H9 (cell line): ENCODE measurements at regions not wholly inside any gene's neighbourhood (a gene's known extent, or its start where the extent isn't known, plus 50 kb on each side); places are given as distances from the start of the nearest gene placed in this dataset.

Source experiments
- DNase-seq: peaks from one replicate; pipeline ENCODE4 v3.0.0-alpha.2; 2017
- H2AFZ ChIP-seq: one replicate; pipeline ENCODE4 v1.6.1; 2013; ENCODE audit warnings: mild to moderate bottlenecking, low read length, control low read depth, moderate library complexity
- H2AK5ac ChIP-seq: 2 replicates; pipeline ENCODE4 v1.6.1; 2013; ENCODE audit warnings: low read length, control low read depth, mixed read lengths; ENCODE audit not compliant: insufficient read length
- H2BK120ac ChIP-seq: one replicate; pipeline ENCODE4 v1.6.1; 2013; ENCODE audit warnings: low read depth, mild to moderate bottlenecking, low read length, control low read depth, inconsistent platforms; ENCODE audit not compliant: poor library complexity, severe bottlenecking
- H2BK12ac ChIP-seq: 2 replicates; pipeline ENCODE4 v1.6.1; 2013; ENCODE audit warnings: low read length, control low read depth, mixed read lengths, low read depth; ENCODE audit not compliant: insufficient read length
- H2BK15ac ChIP-seq: 2 replicates; pipeline ENCODE4 v1.6.1; 2013; ENCODE audit warnings: low read depth, low read length, control low read depth
- H2BK20ac ChIP-seq: one replicate; pipeline ENCODE4 v1.6.1; 2013; ENCODE audit warnings: low read depth, mild to moderate bottlenecking, low read length, control low read depth, inconsistent platforms; ENCODE audit not compliant: poor library complexity, severe bottlenecking
- H2BK5ac ChIP-seq: 2 replicates; pipeline ENCODE4 v1.6.1; 2013; ENCODE audit warnings: low read length, control low read depth, mixed read lengths; ENCODE audit not compliant: insufficient read length
- H3K14ac ChIP-seq: 2 replicates; pipeline ENCODE4 v1.6.1; 2013; ENCODE audit warnings: low read length, control low read depth; ENCODE audit not compliant: insufficient read depth
- H3K18ac ChIP-seq: 2 replicates; pipeline ENCODE4 v1.6.1; 2013; ENCODE audit warnings: low read depth, mild to moderate bottlenecking, mixed read lengths, low read length, control low read depth; ENCODE audit not compliant: insufficient read length
- H3K23ac ChIP-seq: 2 replicates; pipeline ENCODE4 v1.6.1; 2013; ENCODE audit warnings: low read length, control low read depth, mixed read lengths, low read depth; ENCODE audit not compliant: insufficient read length
- H3K23me2 ChIP-seq: 2 replicates; pipeline ENCODE4 v1.6.1; 2013; ENCODE audit warnings: low read depth, mild to moderate bottlenecking, mixed read lengths, low read length, control low read depth; ENCODE audit not compliant: insufficient read length, poor library complexity, severe bottlenecking
- H3K27ac ChIP-seq: 2 replicates; pipeline ENCODE4 v1.5.1; 2013; ENCODE audit warnings: low read length, control low read depth, mixed read lengths, low read depth; ENCODE audit not compliant: insufficient read length
- H3K27me3 ChIP-seq: 2 replicates; pipeline ENCODE4 v1.6.1; 2013; ENCODE audit warnings: low read length, control low read depth, inconsistent platforms; ENCODE audit not compliant: insufficient read depth
- H3K4ac ChIP-seq: 2 replicates; pipeline ENCODE4 v1.6.1; 2013; ENCODE audit warnings: low read depth, mild to moderate bottlenecking, control low read depth, inconsistent platforms, low read length, moderate library complexity
- H3K4me1 ChIP-seq: 2 replicates; pipeline ENCODE4 v1.6.1; 2013; ENCODE audit warnings: low read length, control low read depth, inconsistent platforms; ENCODE audit not compliant: insufficient read depth
- H3K4me2 ChIP-seq: 2 replicates; pipeline ENCODE4 v1.6.1; 2013; ENCODE audit warnings: low read length, control low read depth, mixed read lengths; ENCODE audit not compliant: insufficient read length, insufficient read depth
- H3K56ac ChIP-seq: 2 replicates; pipeline ENCODE4 v1.6.1; 2013; ENCODE audit warnings: low read depth, mild to moderate bottlenecking, mixed read lengths, low read length, control low read depth; ENCODE audit not compliant: insufficient read length
- H3K79me1 ChIP-seq: 2 replicates; pipeline ENCODE4 v1.6.1; 2013; ENCODE audit warnings: low read depth, mild to moderate bottlenecking, moderate library complexity, low read length, control low read depth, inconsistent platforms; ENCODE audit not compliant: insufficient read depth, poor library complexity, severe bottlenecking
- H3K79me2 ChIP-seq: 2 replicates; pipeline ENCODE4 v1.6.1; 2013; ENCODE audit warnings: low read length, control low read depth, inconsistent platforms; ENCODE audit not compliant: insufficient read depth
- H3K9ac ChIP-seq: 2 replicates; pipeline ENCODE4 v1.6.1; 2013; ENCODE audit warnings: low read length, control low read depth, mixed read lengths; ENCODE audit not compliant: insufficient read length; ENCODE audit errors: extremely low read depth
- H3K9me3 ChIP-seq: one replicate; pipeline ENCODE4 v1.6.1; 2013; ENCODE audit warnings: low read depth, low read length, inconsistent platforms; ENCODE audit not compliant: control insufficient read depth
- H3T11ph ChIP-seq: one replicate; pipeline ENCODE4 v1.6.1; 2013; ENCODE audit warnings: mild to moderate bottlenecking, low read length, control low read depth, inconsistent platforms
- H4K20me1 ChIP-seq: one replicate; pipeline ENCODE4 v1.6.1; 2013; ENCODE audit not compliant: control insufficient read depth, insufficient read length, insufficient read depth
- H4K5ac ChIP-seq: 2 replicates; pipeline ENCODE4 v1.6.1; 2013; ENCODE audit warnings: low read depth, mild to moderate bottlenecking, mixed read lengths, low read length, control low read depth; ENCODE audit not compliant: insufficient read length
- H4K8ac ChIP-seq: replicated peaks from 2 replicates; pipeline ENCODE4 v1.6.1; 2013; ENCODE audit warnings: low read length, control low read depth, mixed read lengths, low read depth; ENCODE audit not compliant: insufficient read length
- H4K91ac ChIP-seq: 2 replicates; pipeline ENCODE4 v1.6.1; 2013; ENCODE audit warnings: low read depth, mild to moderate bottlenecking, moderate library complexity, mixed read lengths, low read length, control low read depth; ENCODE audit not compliant: insufficient read length
- H3K27ac Mint-ChIP-seq, 3 experiments: 2 replicates in 2 of 3; 3 replicates in 1 of 3; pipeline ENCODE4 v1.8.0; 2020 to 2021; ENCODE audit warnings: mixed read lengths in 3 of 3, mild to moderate bottlenecking in 1 of 3, moderate library complexity in 1 of 3
- H3K27me3 Mint-ChIP-seq: 2 replicates; pipeline ENCODE4 v1.8.0; 2021; ENCODE audit warnings: low read depth, mild to moderate bottlenecking, moderate library complexity, mixed read lengths
- H3K36me3 Mint-ChIP-seq, 3 experiments: 2 replicates in 2 of 3; 3 replicates in 1 of 3; pipeline ENCODE4 v1.8.0; 2020 to 2021; ENCODE audit warnings: low read depth in 3 of 3, mixed read lengths in 3 of 3; ENCODE audit not compliant: insufficient read depth in 1 of 3
- H3K4me1 Mint-ChIP-seq, 2 experiments: 2 replicates each; pipeline ENCODE4 v1.8.0; 2020; ENCODE audit warnings: mixed read lengths in 2 of 2
- H3K4me3 Mint-ChIP-seq, 2 experiments: 2 replicates in 1 of 2; 3 replicates in 1 of 2; pipeline ENCODE4 v1.8.0; 2020 to 2021; ENCODE audit warnings: mild to moderate bottlenecking in 2 of 2, mixed read lengths in 2 of 2, moderate library complexity in 1 of 2
- H3K9me3 Mint-ChIP-seq, 2 experiments: 2 replicates in 1 of 2; 3 replicates in 1 of 2; pipeline ENCODE4 v1.8.0; 2020; ENCODE audit warnings: mild to moderate bottlenecking in 2 of 2, mixed read lengths in 2 of 2, moderate library complexity in 1 of 2
- CTCF ChIP-seq: fragments of 200-600 bp; sonication (generic); conservative IDR thresholded peaks from 3 replicates; pipeline ENCODE4 v1.8.0; 2021; ENCODE audit warnings: antibody characterized with exemption, mild to moderate bottlenecking
- WGBS: extraction: QIAGEN DNeasy Blood & Tissue Kit; methylation state at CpG from one replicate; pipeline ENCODE4 v1.1.7; 2013; ENCODE audit warnings: missing lambda C conversion rate, low lambda C conversion rate, mixed read lengths; ENCODE audit not compliant: insufficient read length; ENCODE audit errors: extremely low coverage; 5-methylcytosine and 5-hydroxymethylcytosine counted together

GRCh38 chr16:21338537-21339268 is 60.6 kb upstream of the CRYM start:
- no peak overlapping the region for H2BK15ac ChIP-seq
- H3K27me3 ChIP-seq = no peaks in the 10 kb centered on the region
- no peak overlapping the region for H2AFZ ChIP-seq
- no peak overlapping the region for H3K56ac ChIP-seq
- Mint-ChIP-seq H3K36me3 (peaks cover 5 to 25% (median 12%) of the 10 kb centered on the region in 3 experiments), H3K27me3 (peaks cover 2% of the 10 kb centered on the region; the same call in 1 of the 2 replicates), H3K4me1 (no peaks in the 10 kb centered on the region), H3K27ac (no peak overlapping the region), H3K4me3 (no peak overlapping the region), H3K9me3 (peaks cover 12 to 21% of the 10 kb centered on the region in 2 experiments)
- H3K9me3 ChIP-seq = no peaks in the 10 kb centered on the region
- H4K20me1 ChIP-seq = no peaks in the 10 kb centered on the region
- WGBS = no CpG with 5 or more reads among the region's 6 CpGs
- H4K91ac ChIP-seq = no peak overlapping the region
- no peak overlapping the region for H2BK5ac ChIP-seq
- TF ChIP-seq CTCF = no peak
- no peak overlapping the region for H3K4me2 ChIP-seq
- no peak overlapping the region for H3K4ac ChIP-seq
- no peak overlapping the region for H4K8ac ChIP-seq
- H2AK5ac ChIP-seq = no peak overlapping the region
- no peaks in the 10 kb centered on the region for H3K79me2 ChIP-seq
- H4K5ac ChIP-seq = no peak overlapping the region
- no peak for DNase-seq
- H3K9ac ChIP-seq = no peak overlapping the region
- H2BK120ac ChIP-seq = no peak overlapping the region
- no peak overlapping the region for H3K23ac ChIP-seq
- H2BK12ac ChIP-seq = no peak overlapping the region
- H2BK20ac ChIP-seq = no peak overlapping the region
- no peaks in the 10 kb centered on the region for H3K23me2 ChIP-seq
- no peak overlapping the region for H3T11ph ChIP-seq
- H3K27ac ChIP-seq = no peak overlapping the region
- H3K14ac ChIP-seq = no peak overlapping the region
- H3K4me1 ChIP-seq = no peaks in the 10 kb centered on the region
- no peak overlapping the region for H3K18ac ChIP-seq
- no peaks in the 10 kb centered on the region for H3K79me1 ChIP-seq
